Neural cell (in vitro differentiated cells): ENCODE measurements at regions not wholly inside any gene's neighbourhood (a gene's known extent, or its start where the extent isn't known, plus 50 kb on each side); places are given as distances from the start of the nearest gene placed in this dataset.

ENCODE experiments used
- H2AFZ ChIP-seq: fragments of 200-600, 300-800 bp; sonication (generic), shearing (Covaris generic); 2 replicates; pipeline ENCODE4 v1.6.0; 2014; ENCODE audit warnings: low read depth, mild to moderate bottlenecking, antibody characterized with exemption, low read length, moderate library complexity
- H3F3A ChIP-seq: fragments of 200-600 bp; shearing (Covaris generic); 2 replicates; pipeline ENCODE4 v1.6.1; 2016; ENCODE audit warnings: mild to moderate bottlenecking, moderate library complexity, mixed read lengths, antibody characterized with exemption, low read length; ENCODE audit not compliant: insufficient read depth, poor library complexity, severe bottlenecking
- H3K27ac ChIP-seq: fragments of 200-600, 300-800 bp; sonication (generic), shearing (Covaris generic); 2 replicates; pipeline ENCODE4 v1.5.1; 2014; ENCODE audit warnings: mild to moderate bottlenecking, low read length, moderate library complexity
- H3K27me3 ChIP-seq: fragments of 300-800, 200-600 bp; sonication (generic), shearing (Covaris generic); 2 replicates; pipeline ENCODE4 v1.6.0; 2014; ENCODE audit warnings: mild to moderate bottlenecking, low read depth, low read length, moderate library complexity; ENCODE audit not compliant: insufficient read depth
- H3K36me3 ChIP-seq: fragments of 300-800, 200-600 bp; sonication (generic), shearing (Covaris generic); 2 replicates; pipeline ENCODE4 v1.5.1; 2014; ENCODE audit warnings: mild to moderate bottlenecking, antibody characterized with exemption, low read length, moderate library complexity; ENCODE audit not compliant: insufficient read depth
- H3K4me2 ChIP-seq: fragments of 300-800, 200-600 bp; sonication (generic), shearing (Covaris generic); 2 replicates; pipeline ENCODE4 v1.6.0; 2014; ENCODE audit warnings: mild to moderate bottlenecking, low read length
- H3K4me3 ChIP-seq: fragments of 300-800, 200-600 bp; sonication (generic), shearing (Covaris generic); 2 replicates; pipeline ENCODE4 v1.5.1; 2014; ENCODE audit warnings: mild to moderate bottlenecking, low read length, moderate library complexity
- H3K79me2 ChIP-seq: fragments of 200-600 bp; shearing (Covaris generic); replicated peaks from 2 replicates; pipeline ENCODE4 v1.6.0; 2014; ENCODE audit warnings: mild to moderate bottlenecking, low read length, moderate library complexity; ENCODE audit not compliant: insufficient read depth
- H3K9ac ChIP-seq: fragments of 300-800, 200-600 bp; sonication (generic), shearing (Covaris generic); 2 replicates; pipeline ENCODE4 v1.6.1; 2016; ENCODE audit warnings: mild to moderate bottlenecking, low read length, mixed read lengths
- H3K9me2 ChIP-seq: fragments of 200-600 bp; shearing (Covaris generic); 2 replicates; pipeline ENCODE4 v1.6.1; 2016; ENCODE audit warnings: mild to moderate bottlenecking, low read length, mixed read lengths; ENCODE audit not compliant: insufficient read depth
- H3K9me3 ChIP-seq: fragments of 200-600, 300-800 bp; sonication (generic), shearing (Covaris generic); 2 replicates; pipeline ENCODE4 v1.6.1; 2016; ENCODE audit warnings: mild to moderate bottlenecking, mixed run types, low read length, moderate library complexity, mixed read lengths
- H4K20me1 ChIP-seq: fragments of 200-600 bp; shearing (Covaris generic); 2 replicates; pipeline ENCODE4 v1.6.1; 2016; ENCODE audit warnings: mild to moderate bottlenecking, mixed run types; ENCODE audit not compliant: insufficient read depth
- CTCF ChIP-seq: fragments of 450-650 bp; IDR thresholded peaks from 2 replicates; pipeline ENCODE4 v1.5.1; 2014; ENCODE audit warnings: antibody characterized with exemption, mild to moderate bottlenecking, moderate library complexity; ENCODE audit not compliant: poor library complexity, severe bottlenecking
- EP300 ChIP-seq: fragments of 450-650 bp; conservative IDR thresholded peaks from 2 replicates; pipeline ENCODE4 v1.6.1; 2014; ENCODE audit warnings: antibody characterized with exemption, mild to moderate bottlenecking, moderate library complexity; ENCODE audit not compliant: poor library complexity, severe bottlenecking
- EZH2 ChIP-seq: fragments of 200-600, 300-800 bp; shearing (Covaris generic), sonication (generic); IDR thresholded peaks from 2 replicates; pipeline ENCODE4 v1.6.1; 2014; ENCODE audit warnings: antibody characterized with exemption, low read length, borderline replicate concordance, mild to moderate bottlenecking; ENCODE audit not compliant: insufficient read depth, poor library complexity, severe bottlenecking
- MXI1 ChIP-seq: fragments of 450-650 bp; conservative IDR thresholded peaks from 2 replicates; pipeline ENCODE4 v1.6.1; 2014; ENCODE audit warnings: antibody characterized with exemption, mild to moderate bottlenecking; ENCODE audit not compliant: poor library complexity, severe bottlenecking
- POLR2AphosphoS5 ChIP-seq: IDR thresholded peaks from 2 replicates; pipeline ENCODE4 v1.6.1; 2012
- RAD21 ChIP-seq: fragments of 450-650 bp; conservative IDR thresholded peaks from 2 replicates; pipeline ENCODE4 v1.6.1; 2014; ENCODE audit warnings: antibody characterized with exemption, mild to moderate bottlenecking, moderate library complexity
- REST ChIP-seq: IDR thresholded peaks from 2 replicates; pipeline ENCODE4 v1.6.1; 2012; ENCODE audit warnings: borderline replicate concordance
- SMC3 ChIP-seq: fragments of 450-650 bp; conservative IDR thresholded peaks from 2 replicates; pipeline ENCODE4 v1.6.1; 2014; ENCODE audit warnings: antibody characterized with exemption, mild to moderate bottlenecking, moderate library complexity; ENCODE audit not compliant: poor library complexity
- TAF1 ChIP-seq: IDR thresholded peaks from 2 replicates; pipeline ENCODE4 v1.6.1; 2012; ENCODE audit warnings: low read depth

GRCh38 chr4:89582756-89583505 lies 254.0 kb downstream of the SNCA start:
- no peaks in the 10 kb centered on the region for H3F3A ChIP-seq
- TF ChIP-seq CTCF (no peak), SMC3 (no peak), MXI1 (no peak), TAF1 (no peak), EZH2 (no peak), RAD21 (no peak), POLR2AphosphoS5 (no peak), EP300 (no peak), REST (no peak)
- no peak overlapping the region for H3K4me3 ChIP-seq
- H3K9me2 ChIP-seq, result no peaks in the 10 kb centered on the region
- no peak overlapping the region for H3K27ac ChIP-seq
- H3K4me2 ChIP-seq, result no peak overlapping the region
- no peaks in the 10 kb centered on the region for H4K20me1 ChIP-seq
- H3K36me3 ChIP-seq, result no peaks in the 10 kb centered on the region
- H3K79me2 ChIP-seq, result no peaks in the 10 kb centered on the region
- H3K9me3 ChIP-seq, result no peaks in the 10 kb centered on the region
- no peaks in the 10 kb centered on the region for H3K27me3 ChIP-seq
- no peak overlapping the region for H2AFZ ChIP-seq
- no peak overlapping the region for H3K9ac ChIP-seq

- Histone ChIP-seq H3K4me3 (no peak overlapping the region), H3K9me3 (no peaks in the 10 kb centered on the region), H3K9me2 (no peaks in the 10 kb centered on the region), H3K79me2 (no peaks in the 10 kb centered on the region), H3K9ac (no peak overlapping the region), H3K27ac (no peak overlapping the region), H3F3A (no peaks in the 10 kb centered on the region), H3K4me2 (no peak overlapping the region), H3K27me3 (no peaks in the 10 kb centered on the region), H4K20me1 (no peaks in the 10 kb centered on the region), H2AFZ (no peak overlapping the region), H3K36me3 (no peaks in the 10 kb centered on the region)
- TF ChIP-seq EP300 (no peak), SMC3 (no peak), MXI1 (no peak), POLR2AphosphoS5 (no peak), TAF1 (no peak), EZH2 (no peak), CTCF (no peak), RAD21 (no peak), REST (no peak)
Measured at GRCh38 chr4:89579771-89580170, 257.2 kb downstream of the SNCA start.
